GM12875 (cell line): ENCODE measurements at regions not wholly inside any gene's neighbourhood (a gene's known extent, or its start where the extent isn't known, plus 50 kb on each side); places are given as distances from the start of the nearest gene placed in this dataset.

Experiments
- H3K4me3 ChIP-seq: one replicate; pipeline ENCODE4 v1.5.1; 2011; ENCODE audit warnings: low read depth, low read length, control low read depth
- TF ChIP-seq, protein P1 (sequence below): IDR thresholded peaks from 2 replicates; pipeline ENCODE4 v1.5.1; 2011; ENCODE audit warnings: low read depth, mild to moderate bottlenecking, control low read depth, inconsistent platforms, low read length, moderate library complexity, borderline replicate concordance; ENCODE audit not compliant: insufficient read depth

- TF ChIP-seq, protein P1, sequence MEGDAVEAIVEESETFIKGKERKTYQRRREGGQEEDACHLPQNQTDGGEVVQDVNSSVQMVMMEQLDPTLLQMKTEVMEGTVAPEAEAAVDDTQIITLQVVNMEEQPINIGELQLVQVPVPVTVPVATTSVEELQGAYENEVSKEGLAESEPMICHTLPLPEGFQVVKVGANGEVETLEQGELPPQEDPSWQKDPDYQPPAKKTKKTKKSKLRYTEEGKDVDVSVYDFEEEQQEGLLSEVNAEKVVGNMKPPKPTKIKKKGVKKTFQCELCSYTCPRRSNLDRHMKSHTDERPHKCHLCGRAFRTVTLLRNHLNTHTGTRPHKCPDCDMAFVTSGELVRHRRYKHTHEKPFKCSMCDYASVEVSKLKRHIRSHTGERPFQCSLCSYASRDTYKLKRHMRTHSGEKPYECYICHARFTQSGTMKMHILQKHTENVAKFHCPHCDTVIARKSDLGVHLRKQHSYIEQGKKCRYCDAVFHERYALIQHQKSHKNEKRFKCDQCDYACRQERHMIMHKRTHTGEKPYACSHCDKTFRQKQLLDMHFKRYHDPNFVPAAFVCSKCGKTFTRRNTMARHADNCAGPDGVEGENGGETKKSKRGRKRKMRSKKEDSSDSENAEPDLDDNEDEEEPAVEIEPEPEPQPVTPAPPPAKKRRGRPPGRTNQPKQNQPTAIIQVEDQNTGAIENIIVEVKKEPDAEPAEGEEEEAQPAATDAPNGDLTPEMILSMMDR: no peak
- no peak overlapping the region for H3K4me3 ChIP-seq
These were observed 269.2 kb upstream of the ZNF521 start for GRCh38 chr18:25621144-25621543.

- H3K4me3 ChIP-seq: no peak overlapping the region
- TF ChIP-seq, protein P1: no peak
These were observed 262.2 kb upstream of the ZNF521 start for GRCh38 chr18:25614168-25614567.

DNA sequence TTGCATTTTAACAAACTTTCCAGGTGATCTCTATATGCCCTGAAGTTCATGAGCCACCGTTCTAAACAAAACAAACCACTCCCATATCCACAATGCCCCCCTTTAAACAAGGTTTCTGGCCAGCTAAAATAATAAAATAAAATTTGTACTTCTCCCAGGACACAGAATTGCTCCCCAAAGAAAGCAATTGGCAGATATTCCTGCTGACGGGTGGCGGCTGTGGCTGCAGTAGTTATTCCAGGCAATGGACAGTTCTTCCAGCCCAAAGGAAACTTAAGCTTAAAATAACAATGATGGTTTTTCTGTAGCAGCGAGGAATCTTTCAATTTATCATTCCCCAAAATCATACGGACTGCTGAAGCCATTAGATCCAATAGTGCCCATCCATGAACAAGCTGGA lies 260.5 kb upstream of the ZNF521 start:
- no peak overlapping the region for H3K4me3 ChIP-seq
- TF ChIP-seq, protein P1: no peak

- no peak overlapping the region for H3K4me3 ChIP-seq
- TF ChIP-seq, protein P1: no peak
These were observed 256.1 kb upstream of the ZNF521 start for GRCh38 chr18:25608091-25608490.

- no peak overlapping the region for H3K4me3 ChIP-seq
- TF ChIP-seq, protein P1: no peak
These were observed 253.1 kb upstream of the ZNF521 start for GRCh38 chr18:25604894-25605597.

DNA sequence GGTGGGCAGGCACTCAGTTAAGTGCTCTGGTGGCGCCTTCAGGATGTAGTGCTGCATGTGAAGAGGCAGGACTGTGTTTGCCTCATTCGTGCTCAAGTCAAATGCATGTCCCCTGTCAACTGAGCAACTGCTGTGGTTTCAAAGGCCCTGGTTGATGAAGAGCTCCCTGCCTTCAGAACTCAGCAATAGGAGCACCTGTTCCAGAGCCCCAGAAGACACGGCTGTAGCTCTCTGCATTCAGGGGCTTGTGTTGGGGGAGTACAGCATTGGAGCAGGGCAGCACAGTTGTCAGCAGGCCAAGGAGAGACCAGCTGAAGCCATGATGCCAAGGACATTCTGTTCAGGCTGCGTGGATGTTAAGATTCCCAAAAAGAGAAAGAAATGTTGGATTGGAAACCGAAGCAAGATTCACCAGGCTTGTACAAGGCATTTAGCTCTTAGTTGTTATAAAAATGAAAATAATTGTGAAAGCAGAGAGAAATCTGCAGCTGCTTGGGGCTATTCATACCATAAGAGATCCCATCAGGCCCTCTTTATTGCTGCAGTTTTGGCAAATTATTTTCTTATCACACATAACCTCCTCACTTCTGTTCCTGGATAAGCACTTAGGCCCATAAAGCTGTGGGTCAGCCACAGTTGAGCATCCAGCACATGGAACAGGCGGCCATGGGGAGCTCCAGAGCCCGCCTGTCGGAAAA lies 252.4 kb upstream of the ZNF521 start:
- H3K4me3 ChIP-seq: no peak overlapping the region
- TF ChIP-seq, protein P1: no peak

- no peak overlapping the region for H3K4me3 ChIP-seq
- TF ChIP-seq, protein P1: no peak
These were observed 247.5 kb upstream of the ZNF521 start for GRCh38 chr18:25599443-25599842.
